ENCODE measurements at regions not wholly inside any gene's neighbourhood (a gene's known extent, or its start where the extent isn't known, plus 50 kb on each side); places are given as distances from the start of the nearest gene placed in this dataset.

DNA sequence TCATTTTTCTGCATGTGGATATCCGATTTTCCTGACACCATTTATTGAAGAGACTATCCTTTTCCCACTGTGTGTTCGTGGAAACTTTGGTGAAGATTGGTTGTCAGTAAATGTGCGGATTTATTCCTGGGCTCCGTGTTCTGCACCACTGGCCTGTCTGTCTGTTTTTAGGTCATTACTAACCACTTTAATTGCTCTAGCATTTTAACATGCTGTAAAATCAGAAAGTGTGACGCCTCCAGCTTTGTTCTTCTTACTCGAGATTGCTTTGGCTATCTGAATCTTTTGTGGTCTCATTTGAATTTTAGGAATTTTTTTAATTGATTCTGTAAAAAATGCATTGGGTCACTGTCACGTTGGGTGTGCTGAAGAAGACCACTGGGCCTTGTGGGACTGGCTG lies 1458.7 kb downstream of the AACS start:
- TF ChIP-seq, protein P1, sequence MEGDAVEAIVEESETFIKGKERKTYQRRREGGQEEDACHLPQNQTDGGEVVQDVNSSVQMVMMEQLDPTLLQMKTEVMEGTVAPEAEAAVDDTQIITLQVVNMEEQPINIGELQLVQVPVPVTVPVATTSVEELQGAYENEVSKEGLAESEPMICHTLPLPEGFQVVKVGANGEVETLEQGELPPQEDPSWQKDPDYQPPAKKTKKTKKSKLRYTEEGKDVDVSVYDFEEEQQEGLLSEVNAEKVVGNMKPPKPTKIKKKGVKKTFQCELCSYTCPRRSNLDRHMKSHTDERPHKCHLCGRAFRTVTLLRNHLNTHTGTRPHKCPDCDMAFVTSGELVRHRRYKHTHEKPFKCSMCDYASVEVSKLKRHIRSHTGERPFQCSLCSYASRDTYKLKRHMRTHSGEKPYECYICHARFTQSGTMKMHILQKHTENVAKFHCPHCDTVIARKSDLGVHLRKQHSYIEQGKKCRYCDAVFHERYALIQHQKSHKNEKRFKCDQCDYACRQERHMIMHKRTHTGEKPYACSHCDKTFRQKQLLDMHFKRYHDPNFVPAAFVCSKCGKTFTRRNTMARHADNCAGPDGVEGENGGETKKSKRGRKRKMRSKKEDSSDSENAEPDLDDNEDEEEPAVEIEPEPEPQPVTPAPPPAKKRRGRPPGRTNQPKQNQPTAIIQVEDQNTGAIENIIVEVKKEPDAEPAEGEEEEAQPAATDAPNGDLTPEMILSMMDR (IDR thresholded peaks at IDR 0.05; ENCODE audit: low read depth, low read length): no peak
- TF ChIP-seq POLR2A (IDR thresholded peaks at IDR 0.05; ENCODE audit: extremely low read depth, insufficient read length): no peak
- TF ChIP-seq, protein P2, sequence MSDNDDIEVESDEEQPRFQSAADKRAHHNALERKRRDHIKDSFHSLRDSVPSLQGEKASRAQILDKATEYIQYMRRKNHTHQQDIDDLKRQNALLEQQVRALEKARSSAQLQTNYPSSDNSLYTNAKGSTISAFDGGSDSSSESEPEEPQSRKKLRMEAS (IDR thresholded peaks at IDR 0.05; ENCODE audit: low read depth, low read length): no peak
- TF ChIP-seq MYC (IDR thresholded peaks at IDR 0.05; ENCODE audit: low read depth, low read length): no peak
